Parathyroid adenoma (tissue), 2 donors: ENCODE measurements at regions not wholly inside any gene's neighbourhood (a gene's known extent, or its start where the extent isn't known, plus 50 kb on each side); places are given as distances from the start of the nearest gene placed in this dataset.

Experiments used
- H2AFZ ChIP-seq: fragments of 300-600 bp; sonication (generic); one replicate; pipeline ENCODE4 v1.7.0; 2017; ENCODE audit warnings: antibody characterized with exemption, mild to moderate bottlenecking
- H3K27ac ChIP-seq: fragments of 300-600 bp; sonication (generic); one replicate; pipeline ENCODE4 v1.7.0; 2017
- H3K27me3 ChIP-seq: fragments of 300-600 bp; sonication (generic); one replicate; pipeline ENCODE4 v1.7.0; 2017; ENCODE audit warnings: low read length; ENCODE audit not compliant: control insufficient read depth, insufficient read depth
- H3K36me3 ChIP-seq: fragments of 300-600 bp; sonication (generic); one replicate; pipeline ENCODE4 v1.7.0; 2017; ENCODE audit warnings: low read length; ENCODE audit not compliant: control insufficient read depth, insufficient read depth
- H3K4me1 ChIP-seq: fragments of 300-600 bp; sonication (generic); one replicate; pipeline ENCODE4 v1.7.0; 2017; ENCODE audit warnings: control low read depth
- H3K4me2 ChIP-seq: fragments of 300-600 bp; sonication (generic); one replicate; pipeline ENCODE4 v1.7.0; 2017; ENCODE audit warnings: low read length
- H3K4me3 ChIP-seq: fragments of 300-600 bp; sonication (generic); one replicate; pipeline ENCODE4 v1.7.0; 2017; ENCODE audit warnings: low read depth, low read length
- H3K79me2 ChIP-seq: fragments of 300-600 bp; sonication (generic); one replicate; pipeline ENCODE4 v1.7.0; 2017; ENCODE audit warnings: control low read depth
- H3K9ac ChIP-seq: fragments of 300-600 bp; sonication (generic); one replicate; pipeline ENCODE4 v1.7.0; 2017; ENCODE audit warnings: mild to moderate bottlenecking
- H3K9me3 ChIP-seq: fragments of 300-600 bp; sonication (generic); one replicate; pipeline ENCODE4 v1.7.0; 2017; ENCODE audit warnings: low read length; ENCODE audit not compliant: control insufficient read depth
- TF ChIP-seq, protein P1 (sequence below): fragments of 300-600 bp; sonication (generic); IDR thresholded peaks from one replicate; pipeline ENCODE4 v1.7.0; 2017; ENCODE audit warnings: antibody characterized with exemption, mild to moderate bottlenecking
- donor health status: primary hyperparathyroidism.

DNA sequence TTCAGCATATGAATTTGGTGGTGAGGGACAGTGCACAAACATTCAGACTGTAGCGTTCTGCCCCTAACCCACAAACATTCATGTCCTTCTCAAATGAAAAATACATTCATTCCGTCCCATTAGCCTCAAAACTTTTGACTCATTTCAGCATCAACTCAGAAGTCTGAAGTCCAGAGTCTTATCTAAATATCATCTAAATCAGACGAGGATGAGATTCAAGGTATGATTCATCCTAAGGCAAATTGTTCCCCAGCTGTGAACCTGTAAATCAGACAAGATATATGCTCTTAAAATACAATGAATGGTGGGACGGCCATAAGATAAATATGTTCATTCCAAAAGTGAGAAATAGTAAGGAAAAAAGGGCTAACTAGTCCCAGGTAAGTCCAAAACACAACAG lies 1195.6 kb upstream of the ADGRL4 start:
- no peaks in the 10 kb centered on the region for H3K9me3 ChIP-seq
- H3K79me2 ChIP-seq = no peaks in the 10 kb centered on the region
- H2AFZ ChIP-seq = no peak overlapping the region
- no peak overlapping the region for H3K9ac ChIP-seq
- H3K4me3 ChIP-seq = no peak overlapping the region
- TF ChIP-seq, protein P1, sequence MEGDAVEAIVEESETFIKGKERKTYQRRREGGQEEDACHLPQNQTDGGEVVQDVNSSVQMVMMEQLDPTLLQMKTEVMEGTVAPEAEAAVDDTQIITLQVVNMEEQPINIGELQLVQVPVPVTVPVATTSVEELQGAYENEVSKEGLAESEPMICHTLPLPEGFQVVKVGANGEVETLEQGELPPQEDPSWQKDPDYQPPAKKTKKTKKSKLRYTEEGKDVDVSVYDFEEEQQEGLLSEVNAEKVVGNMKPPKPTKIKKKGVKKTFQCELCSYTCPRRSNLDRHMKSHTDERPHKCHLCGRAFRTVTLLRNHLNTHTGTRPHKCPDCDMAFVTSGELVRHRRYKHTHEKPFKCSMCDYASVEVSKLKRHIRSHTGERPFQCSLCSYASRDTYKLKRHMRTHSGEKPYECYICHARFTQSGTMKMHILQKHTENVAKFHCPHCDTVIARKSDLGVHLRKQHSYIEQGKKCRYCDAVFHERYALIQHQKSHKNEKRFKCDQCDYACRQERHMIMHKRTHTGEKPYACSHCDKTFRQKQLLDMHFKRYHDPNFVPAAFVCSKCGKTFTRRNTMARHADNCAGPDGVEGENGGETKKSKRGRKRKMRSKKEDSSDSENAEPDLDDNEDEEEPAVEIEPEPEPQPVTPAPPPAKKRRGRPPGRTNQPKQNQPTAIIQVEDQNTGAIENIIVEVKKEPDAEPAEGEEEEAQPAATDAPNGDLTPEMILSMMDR = no peak
- no peaks in the 10 kb centered on the region for H3K4me1 ChIP-seq
- no peak overlapping the region for H3K27ac ChIP-seq
- H3K4me2 ChIP-seq = no peak overlapping the region
- H3K27me3 ChIP-seq = no peaks in the 10 kb centered on the region
- H3K36me3 ChIP-seq = no peaks in the 10 kb centered on the region

DNA sequence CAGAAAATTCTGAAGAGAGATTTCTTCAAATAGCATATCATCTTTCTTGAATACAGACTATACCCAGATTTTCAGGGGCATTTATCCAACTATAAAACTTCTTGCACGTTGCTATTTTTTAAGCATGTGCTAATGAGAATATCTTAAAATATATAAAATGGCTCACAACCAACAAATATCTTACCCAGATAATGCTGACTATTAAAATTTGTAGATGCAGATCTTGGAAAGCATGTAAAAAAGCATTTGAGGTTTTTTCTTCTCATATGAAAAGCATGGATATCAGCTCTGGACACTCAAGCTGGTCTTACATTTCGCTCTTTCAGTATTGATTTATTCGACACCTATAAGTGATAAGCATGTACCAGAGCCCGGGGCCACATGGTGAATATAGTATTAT lies 1187.7 kb upstream of the ADGRL4 start:
- H3K4me3 ChIP-seq = no peak overlapping the region
- no peak overlapping the region for H2AFZ ChIP-seq
- TF ChIP-seq, protein P1 = no peak
- no peaks in the 10 kb centered on the region for H3K27me3 ChIP-seq
- no peaks in the 10 kb centered on the region for H3K79me2 ChIP-seq
- H3K4me2 ChIP-seq = no peak overlapping the region
- no peaks in the 10 kb centered on the region for H3K36me3 ChIP-seq
- H3K27ac ChIP-seq = no peak overlapping the region
- H3K9ac ChIP-seq = no peak overlapping the region
- H3K4me1 ChIP-seq = no peaks in the 10 kb centered on the region
- no peaks in the 10 kb centered on the region for H3K9me3 ChIP-seq

DNA sequence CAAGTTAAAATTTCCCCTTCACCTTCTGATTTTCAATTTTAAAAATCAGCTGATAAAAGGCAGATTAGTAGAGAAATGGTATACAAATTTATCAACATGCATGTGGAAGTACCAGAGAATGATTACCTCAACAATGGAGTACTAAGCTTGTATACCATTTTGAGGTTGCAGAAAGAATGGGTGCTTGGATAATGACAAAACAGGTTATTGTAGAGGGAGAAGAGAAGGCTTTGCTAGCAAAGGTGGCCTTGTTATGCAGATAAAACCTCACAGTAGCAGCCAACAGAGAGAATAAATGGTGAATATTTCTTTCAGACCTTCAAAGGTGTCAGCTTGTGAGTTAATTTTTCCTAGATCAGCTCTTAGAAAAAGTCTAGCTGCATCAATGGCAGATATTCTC lies 1174.9 kb upstream of the ADGRL4 start:
- Histone ChIP-seq H3K27ac (no peak overlapping the region), H3K4me1 (no peaks in the 10 kb centered on the region), H3K36me3 (no peaks in the 10 kb centered on the region), H3K4me3 (no peak overlapping the region), H3K9me3 (no peaks in the 10 kb centered on the region), H3K79me2 (no peaks in the 10 kb centered on the region), H3K9ac (no peak overlapping the region), H2AFZ (no peak overlapping the region), H3K27me3 (no peaks in the 10 kb centered on the region), H3K4me2 (no peak overlapping the region)
- TF ChIP-seq, protein P1 = no peak

DNA sequence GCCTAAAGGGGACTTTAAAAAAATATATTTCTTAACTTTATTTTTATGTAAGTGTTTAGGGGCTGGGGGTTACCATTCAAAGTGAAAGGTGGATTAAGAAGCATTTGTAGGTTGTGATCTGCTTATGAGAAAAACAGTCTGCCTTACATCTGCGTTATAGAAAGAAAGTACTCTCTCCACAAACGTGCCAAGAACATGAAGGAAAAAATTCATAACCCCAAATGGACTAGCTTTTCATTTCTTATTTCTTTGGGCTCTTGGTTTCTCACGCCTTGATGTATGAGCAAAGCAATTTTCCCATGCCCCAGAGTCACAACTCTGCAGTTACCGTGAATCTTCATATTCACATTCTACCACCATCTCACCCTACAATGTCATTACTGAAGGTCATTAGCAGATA lies 1165.1 kb upstream of the ADGRL4 start:
- TF ChIP-seq, protein P1 = no peak
- Histone ChIP-seq H3K27me3 (no peaks in the 10 kb centered on the region), H3K79me2 (no peaks in the 10 kb centered on the region), H3K4me3 (no peak overlapping the region), H3K9ac (no peak overlapping the region), H3K4me1 (no peaks in the 10 kb centered on the region), H3K9me3 (no peaks in the 10 kb centered on the region), H3K4me2 (no peak overlapping the region), H3K27ac (no peak overlapping the region), H3K36me3 (no peaks in the 10 kb centered on the region), H2AFZ (no peak overlapping the region)

DNA sequence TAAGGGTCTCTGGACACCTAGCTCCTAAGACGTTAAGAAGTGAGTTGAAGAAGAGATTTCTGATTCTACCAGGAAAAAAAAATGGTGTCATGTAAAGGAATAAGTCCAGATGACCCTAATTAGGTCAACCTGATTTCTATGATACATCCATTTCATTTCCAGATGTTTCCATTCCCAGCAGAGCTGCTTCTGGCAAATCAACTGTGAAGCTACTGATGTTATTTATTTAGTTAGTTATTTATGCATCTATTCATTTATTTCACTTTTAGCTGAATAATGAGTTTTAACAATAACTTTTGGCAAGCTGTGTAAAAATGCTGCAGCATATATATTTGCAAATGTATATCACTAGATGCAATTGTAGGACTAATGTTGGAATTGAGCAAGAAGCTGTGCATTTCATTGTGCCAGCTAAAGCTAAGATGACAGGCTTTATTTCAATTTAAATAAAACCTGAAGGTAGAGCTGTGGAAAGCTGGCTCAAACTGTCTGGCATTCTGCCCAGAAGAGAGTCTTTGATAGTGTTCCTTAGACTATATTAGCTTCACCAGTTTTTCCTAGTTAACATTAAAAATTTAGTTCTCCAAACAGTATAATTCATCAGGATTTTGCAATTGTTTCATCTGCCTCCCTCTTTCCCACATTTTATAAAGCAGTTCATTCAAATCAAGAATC lies 1164.4 kb upstream of the ADGRL4 start:
- Histone ChIP-seq H3K4me1 (no peaks in the 10 kb centered on the region), H3K36me3 (no peaks in the 10 kb centered on the region), H3K27me3 (no peaks in the 10 kb centered on the region), H3K79me2 (no peaks in the 10 kb centered on the region), H3K27ac (no peak overlapping the region), H3K4me3 (no peak overlapping the region), H2AFZ (no peak overlapping the region), H3K9me3 (no peaks in the 10 kb centered on the region), H3K4me2 (no peak overlapping the region), H3K9ac (no peak overlapping the region)
- TF ChIP-seq, protein P1 = no peak
